RKO (cell line): ENCODE measurements at regions not wholly inside any gene's neighbourhood (a gene's known extent, or its start where the extent isn't known, plus 50 kb on each side); places are given as distances from the start of the nearest gene placed in this dataset.
A peak's percentile ranks its signal among the peaks of the same experiment; 100 is the strongest.

Experiments used
- DNase-seq: peaks from one replicate; pipeline ENCODE4 v3.0.0-alpha.2; 2016; ENCODE audit warnings: low spot score

- DNase-seq = no peak
Observed at GRCh38 chr5:67454957-67455561, 258.5 kb upstream of the CD180 start.

GRCh38 chr5:67453111-67453905, 256.7 kb upstream of the CD180 start:
- DNase-seq = no peak

GRCh38 chr5:67451640-67452279, 255.2 kb upstream of the CD180 start:
- no peak for DNase-seq

GRCh38 chr5:67447732-67448131, 251.1 kb upstream of the CD180 start:
- no peak for DNase-seq

- no peak for DNase-seq
Observed at GRCh38 chr5:67437905-67438845, 241.6 kb upstream of the CD180 start.

GRCh38 chr5:67435032-67435431, 238.4 kb upstream of the CD180 start:
- DNase-seq = no peak

GRCh38 chr5:67434466-67434865, 237.9 kb upstream of the CD180 start:
- DNase-seq = no peak

GRCh38 chr5:67432606-67433005, 236.0 kb upstream of the CD180 start:
- no peak for DNase-seq

- DNase-seq = peak; percentile 31
Observed at GRCh38 chr5:67431191-67431590, 234.6 kb upstream of the CD180 start.

- DNase-seq = no peak
Observed at GRCh38 chr5:67427850-67428298, 231.3 kb upstream of the CD180 start.

- no peak for DNase-seq
Observed at GRCh38 chr5:67426961-67427849, 230.6 kb upstream of the CD180 start.

- no peak for DNase-seq
Observed at GRCh38 chr5:67425514-67425913, 228.9 kb upstream of the CD180 start.

GRCh38 chr5:67417839-67418238, 221.2 kb upstream of the CD180 start:
- no peak for DNase-seq

- DNase-seq = no peak
Observed at GRCh38 chr5:67416986-67417385, 220.4 kb upstream of the CD180 start.

- no peak for DNase-seq
Observed at GRCh38 chr5:67416133-67416937, 219.7 kb upstream of the CD180 start.

- DNase-seq = no peak
Observed at GRCh38 chr5:67414712-67415111, 218.1 kb upstream of the CD180 start.

- DNase-seq = no peak
Observed at GRCh38 chr5:67413721-67414120, 217.1 kb upstream of the CD180 start.

- DNase-seq = no peak
Observed at GRCh38 chr5:67409126-67409777, 212.7 kb upstream of the CD180 start.

- DNase-seq = no peak
Observed at GRCh38 chr5:67407979-67408378, 211.4 kb upstream of the CD180 start.

- DNase-seq = no peak
Observed at GRCh38 chr5:67405755-67406154, 209.2 kb upstream of the CD180 start.
